Prostate gland (tissue), 2 donors: ENCODE measurements at regions not wholly inside any gene's neighbourhood (a gene's known extent, or its start where the extent isn't known, plus 50 kb on each side); places are given as distances from the start of the nearest gene placed in this dataset.

Experiments
- POLR2A ChIP-seq: fragments of 450-650 bp; IDR thresholded peaks from one replicate; pipeline ENCODE4 v1.6.1; 2016; ENCODE audit warnings: antibody characterized with exemption, mild to moderate bottlenecking
- POLR2AphosphoS5 ChIP-seq: sonication (generic); formaldehyde crosslinking; IDR thresholded peaks from one replicate; pipeline ENCODE4 v1.6.1; 2017; ENCODE audit warnings: antibody characterized with exemption
- TF ChIP-seq, protein P1 (sequence below), 4 experiments: fragments of 200-600 bp in 2 of 4; fragments of 450-650 bp in 2 of 4; sonication (generic) in 2 of 4; IDR thresholded peaks; 1 replicate in 3 of 4; 2 replicates in 1 of 4; pipeline ENCODE4 v1.5.1; 2016 to 2019; ENCODE audit warnings: antibody characterized with exemption in 4 of 4, mild to moderate bottlenecking in 2 of 4, moderate library complexity in 2 of 4

- TF ChIP-seq, protein P1, sequence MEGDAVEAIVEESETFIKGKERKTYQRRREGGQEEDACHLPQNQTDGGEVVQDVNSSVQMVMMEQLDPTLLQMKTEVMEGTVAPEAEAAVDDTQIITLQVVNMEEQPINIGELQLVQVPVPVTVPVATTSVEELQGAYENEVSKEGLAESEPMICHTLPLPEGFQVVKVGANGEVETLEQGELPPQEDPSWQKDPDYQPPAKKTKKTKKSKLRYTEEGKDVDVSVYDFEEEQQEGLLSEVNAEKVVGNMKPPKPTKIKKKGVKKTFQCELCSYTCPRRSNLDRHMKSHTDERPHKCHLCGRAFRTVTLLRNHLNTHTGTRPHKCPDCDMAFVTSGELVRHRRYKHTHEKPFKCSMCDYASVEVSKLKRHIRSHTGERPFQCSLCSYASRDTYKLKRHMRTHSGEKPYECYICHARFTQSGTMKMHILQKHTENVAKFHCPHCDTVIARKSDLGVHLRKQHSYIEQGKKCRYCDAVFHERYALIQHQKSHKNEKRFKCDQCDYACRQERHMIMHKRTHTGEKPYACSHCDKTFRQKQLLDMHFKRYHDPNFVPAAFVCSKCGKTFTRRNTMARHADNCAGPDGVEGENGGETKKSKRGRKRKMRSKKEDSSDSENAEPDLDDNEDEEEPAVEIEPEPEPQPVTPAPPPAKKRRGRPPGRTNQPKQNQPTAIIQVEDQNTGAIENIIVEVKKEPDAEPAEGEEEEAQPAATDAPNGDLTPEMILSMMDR (IDR thresholded peaks at IDR 0.05): no peak
- TF ChIP-seq POLR2AphosphoS5: no peak
- TF ChIP-seq POLR2A: no peak
Observed at GRCh38 chr4:56235725-56236124, 151.6 kb downstream of the AASDH start.
